ENCODE measurements at regions not wholly inside any gene's neighbourhood (a gene's known extent, or its start where the extent isn't known, plus 50 kb on each side); places are given as distances from the start of the nearest gene placed in this dataset.

- no TSS peak for BruUV-seq (replicated peaks)
- ChIA-PET POLR2A (no interaction called here), CTCF (no interaction called here)
- no peak overlapping the region for H3K27ac ChIP-seq (ENCODE audit: insufficient read depth, low read depth, low read length)
- no peaks in the 10 kb centered on the region for H4K20me1 ChIP-seq (replicated peaks; ENCODE audit: control insufficient read depth, extremely low read depth, insufficient read depth, low read length)
- intact Hi-C loops (cut with micrococcal nuclease) (no loop called here), dilution Hi-C loops (cut with MboI; ENCODE audit: extremely low pct_ligation_motif_present, low sequenced_read_pairs) (no loop called here)
- FAIRE-seq (no peak), DNase-seq (ENCODE audit: low read depth, low spot score) (no peak)
- H3K9ac ChIP-seq (replicated peaks; ENCODE audit: extremely low read depth, insufficient read depth, low read length) = no peak overlapping the region
- no peaks in the 10 kb centered on the region for H3K36me3 ChIP-seq (ENCODE audit: control insufficient read depth in 2 of 2, extremely low read depth in 1 of 2, insufficient read depth in 2 of 2, low read length in 2 of 2)
- H2AFZ ChIP-seq (ENCODE audit: low read depth, low read length) = no peak overlapping the region
- H3K4me1 ChIP-seq (ENCODE audit: control insufficient read depth, extremely low read depth, insufficient read depth, low read length) = no peaks in the 10 kb centered on the region
- H3K9me1 ChIP-seq (replicated peaks; ENCODE audit: control insufficient read depth, extremely low read depth, insufficient read depth, low read length) = no peaks in the 10 kb centered on the region
- H3K4me3 ChIP-seq (replicated peaks in 1 of 3; ENCODE audit: insufficient read depth in 1 of 3, low read depth in 1 of 3, low read length in 3 of 3) = no peak overlapping the region
- H3K27me3 ChIP-seq (ENCODE audit: control insufficient read depth in 2 of 2, insufficient read depth in 2 of 2, low read length in 2 of 2) = no peaks in the 10 kb centered on the region
- no peaks in the 10 kb centered on the region for H3K9me3 ChIP-seq (replicated peaks; ENCODE audit: control insufficient read depth, insufficient read depth, low read length)
- no peak for TF ChIP-seq FOS (IDR thresholded peaks at IDR 0.05; ENCODE audit: borderline replicate concordance, insufficient read depth, low read length)
- TF ChIP-seq MAX (IDR thresholded peaks at IDR 0.05; ENCODE audit: insufficient read depth, insufficient read length) = no peak
- no peak for TF ChIP-seq POLR2AphosphoS5 (IDR thresholded peaks at IDR 0.05; ENCODE audit: insufficient read depth, low read depth, low read length)
- TF ChIP-seq JUN (IDR thresholded peaks at IDR 0.05; ENCODE audit: borderline replicate concordance, insufficient read depth, insufficient read length, low read depth) = no peak
- no peak for TF ChIP-seq EZH2 (IDR thresholded peaks at IDR 0.05; ENCODE audit: borderline replicate concordance, low read depth, low read length, severe bottlenecking)
- TF ChIP-seq POLR2A (IDR thresholded peaks at IDR 0.05; ENCODE audit: low read depth, low read length) = no peak
- no peak for TF ChIP-seq CTCF (IDR thresholded peaks at IDR 0.05; ENCODE audit: extremely low read depth in 1 of 2, insufficient read depth in 1 of 2, low read depth in 1 of 2, low read length in 2 of 2)
- TF ChIP-seq MYC (IDR thresholded peaks at IDR 0.05; ENCODE audit: low read depth, low read length) = no peak
- no peak for TF ChIP-seq GATA2 (IDR thresholded peaks at IDR 0.05; ENCODE audit: insufficient read depth, insufficient read length, low read depth, low read length)
- H3K79me2 ChIP-seq (ENCODE audit: control insufficient read depth, insufficient read depth, low read length) = no peaks in the 10 kb centered on the region
- H3K4me2 ChIP-seq (ENCODE audit: insufficient read depth, low read length) = no peak overlapping the region
Measured at GRCh38 chr18:45509535-45509934, 105.7 kb upstream of the SLC14A2 start.

All from endothelial cell of umbilical vein (primary cell).